HG02610 (cell line): ENCODE measurements at regions not wholly inside any gene's neighbourhood (a gene's known extent, or its start where the extent isn't known, plus 50 kb on each side); places are given as distances from the start of the nearest gene placed in this dataset.

Source experiments
- ATAC-seq: cut with Tn5 transposase; IDR thresholded peaks from one replicate; pipeline ENCODE4 v1.9.1; 2021; ENCODE audit warnings: mild to moderate bottlenecking, moderate library complexity; ENCODE audit not compliant: unreplicated experiment

DNA sequence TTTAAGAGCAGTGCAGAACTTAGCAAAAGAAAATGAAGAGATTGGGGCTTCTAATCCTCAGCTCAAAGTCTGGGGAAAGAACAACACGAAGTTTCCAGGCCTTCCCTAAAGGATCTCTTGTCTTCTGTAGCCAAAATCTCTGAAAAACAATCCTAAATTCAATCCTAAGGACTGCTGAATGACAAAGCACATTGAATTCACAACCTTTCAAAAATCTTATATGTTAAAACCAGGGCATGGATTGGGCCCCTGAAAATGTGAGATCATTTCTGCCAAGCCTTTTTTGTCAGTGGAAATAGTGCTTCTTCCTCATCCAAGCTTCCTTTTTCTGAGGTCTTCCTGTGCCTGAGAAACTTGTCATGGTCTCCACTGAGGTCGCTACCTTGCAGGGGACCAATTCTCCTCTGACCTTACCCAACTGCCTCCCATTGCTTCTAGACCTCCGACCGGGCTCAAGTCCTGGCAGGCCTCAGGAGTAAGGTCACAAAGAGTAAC, 126.2 kb upstream of the ARID1B start:
- no peak for ATAC-seq

DNA sequence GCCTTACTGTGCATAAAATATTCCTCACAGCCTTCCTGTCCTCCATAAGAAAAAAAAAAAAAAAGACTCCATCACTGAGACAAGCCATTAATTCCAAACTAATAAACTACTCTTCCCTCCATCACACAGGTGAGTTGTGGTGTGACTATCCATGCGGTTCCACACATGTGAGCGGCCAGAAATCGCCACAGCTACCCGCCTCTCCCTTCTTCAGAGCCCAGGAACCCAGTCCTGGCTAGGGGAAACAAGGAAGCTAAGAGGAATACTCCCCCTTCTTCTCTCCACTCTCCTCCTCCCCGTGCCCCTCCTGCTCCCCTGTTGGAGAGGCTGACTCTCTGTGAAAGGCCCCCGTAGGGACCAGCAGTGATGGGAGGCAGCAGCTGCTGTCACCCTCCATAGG, 128.6 kb upstream of the ARID1B start:
- no peak for ATAC-seq

DNA sequence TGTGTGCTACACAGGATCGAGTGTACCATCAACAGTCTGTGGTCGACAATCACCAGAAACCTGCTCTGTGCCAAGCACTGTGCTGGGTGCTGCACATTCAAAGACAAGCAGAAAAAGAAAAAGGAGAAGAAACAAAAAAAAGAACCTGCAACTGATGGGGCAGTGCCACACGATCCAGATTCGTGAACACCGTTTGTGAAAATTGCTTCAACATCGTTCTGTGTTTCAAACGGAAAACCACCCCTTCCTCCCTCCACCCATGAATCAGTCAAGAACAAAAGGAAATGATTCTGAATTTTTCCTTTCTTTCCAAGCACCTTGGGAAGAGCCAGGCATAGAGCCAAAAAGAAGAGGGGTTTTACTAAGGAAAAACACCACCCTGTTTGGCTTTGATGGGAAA, 129.2 kb upstream of the ARID1B start:
- no peak for ATAC-seq

- ATAC-seq, result no peak
Observed at GRCh38 chr6:156647140-156647784, 129.9 kb upstream of the ARID1B start.

DNA sequence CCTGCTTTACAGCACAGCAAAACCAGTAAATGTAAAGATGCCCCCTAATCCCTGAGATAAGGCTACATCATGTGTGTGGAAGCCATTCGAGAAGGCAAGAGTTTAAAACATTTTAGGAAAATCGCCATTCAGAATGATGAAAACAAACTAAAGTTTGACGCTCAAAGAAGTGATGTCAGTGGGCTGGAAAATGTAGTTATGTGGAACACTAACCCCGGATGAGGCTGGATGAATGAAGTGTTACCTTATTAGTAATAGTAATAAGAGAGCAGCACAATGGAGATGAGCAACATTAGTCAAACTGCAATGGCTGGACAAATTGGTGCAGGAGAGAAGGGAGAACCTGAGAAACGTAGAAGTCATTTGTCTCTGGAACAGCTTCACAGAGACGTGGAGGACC, 130.7 kb upstream of the ARID1B start:
- no peak for ATAC-seq

GRCh38 chr6:156645097-156645496, 132.1 kb upstream of the ARID1B start:
- ATAC-seq, result no peak

DNA sequence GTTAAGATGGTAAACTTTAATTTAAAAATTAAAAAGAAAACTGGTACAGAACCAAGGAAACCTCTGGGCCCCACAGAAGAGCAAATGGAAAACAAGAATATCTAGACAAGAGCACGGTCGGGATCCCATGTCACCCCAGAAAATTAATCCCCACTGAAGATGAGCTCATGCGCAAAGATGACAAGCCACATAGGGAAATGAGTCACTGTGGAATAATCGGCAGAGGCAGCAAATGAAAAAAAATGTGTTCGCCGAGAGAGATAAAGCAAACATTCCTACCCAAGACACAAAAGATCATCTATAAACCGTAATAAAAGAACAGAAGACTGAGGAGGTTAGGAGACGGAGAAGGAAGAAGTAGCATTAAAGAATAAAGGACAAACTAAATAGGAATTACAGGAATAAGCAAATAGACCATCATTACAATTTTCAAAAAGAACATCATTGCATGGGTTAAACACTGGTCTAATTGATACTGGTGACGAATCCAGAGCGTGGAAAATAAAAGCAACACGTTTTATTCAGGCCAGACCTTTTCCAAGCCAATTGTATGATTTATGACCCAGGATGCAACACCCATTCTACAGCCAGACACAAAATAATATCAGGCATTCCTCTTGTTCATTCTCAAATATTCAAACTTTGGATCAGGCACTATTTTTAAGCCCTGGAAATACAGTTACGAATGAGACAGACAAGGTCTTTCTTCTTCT, 138.0 kb upstream of the ARID1B start:
- no peak for ATAC-seq

GRCh38 chr6:156638581-156638980, 138.6 kb upstream of the ARID1B start:
- ATAC-seq, result no peak

- ATAC-seq, result no peak
Observed at GRCh38 chr6:156634951-156635371, 142.2 kb upstream of the ARID1B start.

DNA sequence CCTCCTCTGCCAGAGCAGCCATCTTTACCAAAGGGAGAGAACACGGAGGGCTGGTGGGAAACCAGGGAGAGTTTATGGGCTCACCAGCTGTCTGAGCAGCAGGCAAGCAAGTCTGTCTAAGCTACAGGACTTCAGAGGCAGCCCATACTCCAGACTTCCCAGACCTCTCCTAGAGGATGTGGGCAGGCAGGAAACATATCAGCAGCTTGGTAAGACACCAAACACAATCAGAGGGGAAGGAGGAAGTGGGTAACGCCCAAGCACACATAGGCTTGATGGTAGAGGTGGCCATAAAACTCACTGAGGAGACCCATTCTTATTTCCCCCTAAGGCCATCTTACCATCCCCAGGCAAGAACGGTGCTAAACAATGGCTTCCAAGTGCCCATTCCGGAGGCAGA, 143.1 kb upstream of the ARID1B start:
- no peak for ATAC-seq

DNA sequence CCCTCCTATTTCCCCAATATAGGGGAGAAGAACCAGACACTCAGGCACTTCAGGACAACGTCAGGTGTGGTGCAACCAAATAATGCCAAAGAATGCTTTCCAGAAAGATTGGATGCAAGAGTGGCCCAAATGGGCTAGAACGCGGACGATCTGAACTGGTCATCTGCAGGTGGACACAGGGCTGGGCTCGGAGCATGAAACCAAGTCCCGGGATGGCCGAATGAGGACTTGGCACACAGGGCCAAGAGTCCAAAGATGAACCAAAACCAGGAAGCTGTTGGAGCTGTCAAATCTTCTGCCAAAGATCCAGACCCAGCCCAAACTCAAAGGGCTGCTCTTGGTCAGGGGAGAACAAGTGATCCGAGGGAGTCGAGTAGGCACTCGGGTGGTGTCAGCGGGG, 143.9 kb upstream of the ARID1B start:
- ATAC-seq, result no peak

DNA sequence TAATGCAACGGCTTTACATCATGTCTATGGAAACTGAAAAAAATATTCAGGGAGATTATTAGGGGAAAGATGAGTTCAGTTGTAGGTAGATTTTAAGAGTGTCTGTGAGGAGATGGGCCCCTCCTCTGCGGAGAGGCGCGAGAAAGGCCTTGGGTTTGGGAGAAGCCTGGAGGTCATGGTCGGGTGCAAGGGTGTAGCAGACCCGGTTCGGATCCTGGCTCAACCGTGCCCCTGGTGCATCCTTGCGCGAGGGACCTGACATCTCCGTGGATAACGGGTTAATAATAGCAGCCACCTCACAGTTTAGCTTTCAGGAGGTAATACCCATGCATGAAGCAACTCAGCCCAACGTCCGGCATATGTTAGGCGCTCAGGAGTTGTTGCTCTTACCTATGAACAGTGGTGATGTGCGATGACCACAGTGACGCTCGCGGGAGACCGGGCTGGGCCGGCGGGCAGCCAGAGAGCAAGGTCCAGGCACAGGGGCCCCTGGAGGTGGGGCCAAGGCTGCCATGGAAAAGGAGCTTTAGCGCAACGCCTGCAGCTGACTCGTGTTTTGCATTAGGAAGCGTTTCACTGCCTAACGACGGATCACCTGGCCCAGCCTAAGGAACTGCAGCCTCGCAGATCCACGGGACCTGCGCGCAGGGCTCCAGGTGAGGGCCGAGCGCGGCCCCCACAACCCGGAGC, 146.4 kb upstream of the ARID1B start:
- no peak for ATAC-seq

DNA sequence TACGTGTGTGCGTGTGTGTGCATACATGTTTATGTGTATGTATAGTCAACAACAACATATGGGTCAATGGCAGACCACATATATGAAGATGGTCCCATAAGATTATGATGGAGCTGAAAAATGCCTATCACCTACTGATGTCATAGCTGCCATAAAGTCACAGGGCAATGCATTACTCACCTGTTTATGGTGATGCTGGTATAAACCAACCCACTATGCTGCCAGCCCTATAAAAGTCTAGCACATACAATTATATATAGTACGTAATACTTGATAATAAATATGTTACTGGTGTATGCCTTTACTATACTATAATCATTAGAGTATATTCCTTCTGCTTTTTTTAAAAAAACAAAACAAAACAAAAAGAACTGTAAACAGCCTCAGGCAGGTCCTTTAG, 148.4 kb upstream of the ARID1B start:
- ATAC-seq, result no peak

DNA sequence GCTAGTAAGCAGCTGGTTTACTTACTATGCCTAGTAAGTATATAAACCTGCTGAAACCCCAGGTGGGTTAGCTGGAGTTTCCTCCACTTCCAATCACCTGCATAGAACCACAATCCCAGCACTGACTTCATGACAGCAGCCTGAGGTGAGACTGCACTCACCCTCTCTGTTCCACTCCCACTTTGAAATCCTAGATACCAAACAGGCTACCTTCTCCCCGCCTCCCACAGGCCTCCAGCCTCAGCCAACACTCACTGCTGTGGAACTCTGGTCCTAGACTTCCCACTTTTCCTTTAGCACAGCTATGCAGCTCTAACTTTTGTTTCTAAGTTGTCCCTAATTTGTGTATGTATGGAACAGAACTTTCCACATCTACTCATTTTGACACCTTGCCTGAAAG, 149.7 kb upstream of the ARID1B start:
- ATAC-seq, result no peak

DNA sequence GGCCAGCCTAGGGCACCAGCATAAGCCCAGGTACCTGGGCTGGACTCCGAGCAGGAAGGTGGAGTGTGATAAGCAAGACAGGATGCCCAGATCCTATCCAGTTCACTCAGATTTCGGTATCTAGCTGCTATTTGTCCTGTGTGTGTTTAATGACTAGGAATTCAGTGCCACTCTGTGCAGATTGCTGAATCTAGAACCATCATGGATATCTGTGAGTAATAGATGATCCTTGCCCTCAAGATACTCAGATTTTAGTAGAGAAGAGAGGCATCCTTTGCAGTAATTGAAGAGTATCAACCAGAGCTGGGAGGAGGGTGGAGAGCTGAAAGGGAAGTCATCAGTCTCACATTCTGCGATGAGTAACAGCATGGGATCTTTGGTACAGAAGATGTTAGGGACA, 155.0 kb upstream of the ARID1B start:
- no peak for ATAC-seq

- ATAC-seq, result no peak
Observed at GRCh38 chr6:156620331-156620730, 156.8 kb upstream of the ARID1B start.

GRCh38 chr6:156618600-156619205, 158.5 kb upstream of the ARID1B start:
- ATAC-seq, result no peak

- no peak for ATAC-seq
Observed at GRCh38 chr6:156617941-156618340, 159.2 kb upstream of the ARID1B start.

GRCh38 chr6:156617376-156617775, 159.8 kb upstream of the ARID1B start:
- no peak for ATAC-seq

DNA sequence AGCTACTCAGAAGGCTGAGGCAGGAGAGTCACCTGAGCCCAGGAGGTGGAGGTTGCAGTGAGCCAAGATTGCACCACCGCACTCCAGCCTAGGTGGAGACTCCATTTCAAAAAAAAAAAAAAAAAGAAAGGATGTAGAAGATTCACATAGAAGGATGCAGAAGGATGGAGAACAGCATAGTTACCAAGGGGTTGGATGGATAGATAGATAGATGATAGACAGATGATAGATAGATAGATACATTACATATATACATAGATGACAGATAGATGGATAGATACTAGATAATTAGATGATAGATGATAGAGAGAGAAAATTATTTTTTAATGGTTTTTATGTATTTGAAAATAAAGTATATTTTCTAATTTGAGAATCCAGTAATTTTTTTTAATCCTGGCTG, 160.7 kb upstream of the ARID1B start:
- ATAC-seq, result no peak

- ATAC-seq, result no peak
Observed at GRCh38 chr6:156613996-156614395, 163.2 kb upstream of the ARID1B start.

- ATAC-seq, result no peak
Observed at GRCh38 chr6:156612361-156612760, 164.8 kb upstream of the ARID1B start.
